K562 (cell line): ENCODE measurements at regions not wholly inside any gene's neighbourhood (a gene's known extent, or its start where the extent isn't known, plus 50 kb on each side); places are given as distances from the start of the nearest gene placed in this dataset.

Source experiments
- ATAC-seq: fragments of 200-7000 bp; cut with Tn5 transposase; 3 replicates; pipeline ENCODE4 v1.9.1; 2020; ENCODE audit warnings: moderate library complexity
- BruUV-seq: library from RNA; stranded (reverse); fragments of 400-500 nt; replicated peaks from 2 replicates; lab custom pipeline; 2021; lab: Mats Ljungman, UMichigan
- CTCF ChIA-PET: fragments of 300-600 bp; formaldehyde crosslinking; extraction: SDS; loops from one replicate; lab custom pipeline; 2021; ENCODE audit warnings: low intra/inter-chr PET ratio; lab: Yijun Ruan, JAX
- POLR2A ChIA-PET: fragments of 300-600, 350-650 bp; sonication (Branson Sonifier 250); formaldehyde crosslinking; extraction: SDS; loops from one replicate; lab custom pipeline; 2021; ENCODE audit warnings: antibody characterized with exemption, inconsistent platforms; lab: Yijun Ruan, JAX
- DNase-seq, 4 experiments: peaks; one replicate each; pipeline versions ENCODE4 v3.0.0 to v3.0.0-alpha.2; 2011 to 2018; ENCODE audit warnings: low spot score in 3 of 4, mixed read lengths in 3 of 4; ENCODE audit errors: extremely low read depth in 1 of 4
- FAIRE-seq: peaks from 2 replicates; lab custom pipeline; 2011; peaks lifted over from hg19 to GRCh38; lab: Jason Lieb, UNC
- H2AFZ ChIP-seq: 2 replicates; pipeline ENCODE4 v1.6.0; 2011; ENCODE audit warnings: low read depth, low read length, control low read depth, inconsistent platforms
- H3K27ac ChIP-seq: fragments of 200-600 bp; 3 replicates; pipeline ENCODE4 v1.8.0; 2011; ENCODE audit warnings: low read depth, mild to moderate bottlenecking, control low read depth, inconsistent platforms, low read length, moderate library complexity, mixed read lengths; ENCODE audit errors: extremely low read depth
- H3K27me3 ChIP-seq, 2 experiments: fragments of 300-600 bp in 1 of 2; 2 replicates in 1 of 2; 3 replicates in 1 of 2; pipeline versions ENCODE4 v1.6.0 to v1.8.0; 2011; ENCODE audit warnings: inconsistent platforms in 2 of 2, low read length in 2 of 2, mild to moderate bottlenecking in 1 of 2, mixed read lengths in 1 of 2, moderate library complexity in 1 of 2; ENCODE audit not compliant: control insufficient read depth in 2 of 2, insufficient read depth in 2 of 2
- H3K36me3 ChIP-seq: fragments of 300-600 bp; 3 replicates; pipeline ENCODE4 v1.8.0; 2011; ENCODE audit warnings: mild to moderate bottlenecking, low read length, inconsistent platforms; ENCODE audit not compliant: control insufficient read depth, insufficient read depth
- H3K4me1 ChIP-seq, 2 experiments: fragments of 200-600 bp in 1 of 2; replicated peaks in 1 of 2; 2 replicates in 1 of 2; 3 replicates in 1 of 2; pipeline versions ENCODE4 v1.5.1 to v1.8.0; 2011; ENCODE audit warnings: inconsistent platforms in 2 of 2, low read length in 2 of 2, mild to moderate bottlenecking in 1 of 2, mixed read lengths in 1 of 2, moderate library complexity in 1 of 2; ENCODE audit not compliant: control insufficient read depth in 2 of 2, insufficient read depth in 2 of 2
- H3K4me2 ChIP-seq: 2 replicates; pipeline ENCODE4 v1.6.1; 2011; ENCODE audit warnings: low read length, control low read depth, inconsistent platforms, mixed read lengths; ENCODE audit not compliant: insufficient read depth
- H3K4me3 ChIP-seq: fragments of 200-600 bp; sonication (generic), shearing (Covaris generic); 2 replicates; pipeline ENCODE4 v1.5.1; 2016; ENCODE audit warnings: control low read depth, inconsistent platforms
- H3K79me2 ChIP-seq: fragments of 200-600 bp; 3 replicates; pipeline ENCODE4 v1.8.0; 2011; ENCODE audit warnings: low read length, inconsistent platforms; ENCODE audit not compliant: control insufficient read depth, insufficient read depth
- H3K9ac ChIP-seq, 2 experiments: 2 replicates each; pipeline versions ENCODE4 v1.6.0 to v1.6.1; 2011; ENCODE audit warnings: low read depth in 2 of 2, low read length in 2 of 2, control low read depth in 1 of 2, inconsistent platforms in 1 of 2, mild to moderate bottlenecking in 1 of 2, mixed read lengths in 1 of 2; ENCODE audit not compliant: insufficient read depth in 1 of 2
- H3K9me1 ChIP-seq: one replicate; pipeline ENCODE4 v1.6.0; 2011; ENCODE audit warnings: inconsistent platforms, mild to moderate bottlenecking, low read length, moderate library complexity; ENCODE audit not compliant: control insufficient read depth, insufficient read depth
- H3K9me3 ChIP-seq: replicated peaks from 2 replicates; pipeline ENCODE4 v1.5.1; 2011; ENCODE audit warnings: low read depth, low read length, inconsistent platforms; ENCODE audit not compliant: control insufficient read depth, insufficient read depth
- H4K20me1 ChIP-seq: replicated peaks from 2 replicates; pipeline ENCODE4 v1.6.1; 2011; ENCODE audit warnings: low read length, inconsistent platforms, mixed read lengths; ENCODE audit not compliant: control insufficient read depth, insufficient read depth
- CHAMP1 ChIP-seq: fragments of 450-650 bp; IDR thresholded peaks from 2 replicates; pipeline ENCODE4 v1.6.1; 2016; ENCODE audit warnings: mild to moderate bottlenecking
- EWSR1 ChIP-seq: fragments of 450-650 bp; IDR thresholded peaks from 2 replicates; pipeline ENCODE4 v1.6.1; 2018; ENCODE audit warnings: borderline replicate concordance, mild to moderate bottlenecking, low read depth, moderate library complexity; ENCODE audit not compliant: partially characterized antibody
- GMEB1 ChIP-seq: fragments of 250-450 bp; sonication (Bioruptor Pico); IDR thresholded peaks from 2 replicates; pipeline ENCODE4 v1.4.0; 2020; ENCODE audit warnings: mild to moderate bottlenecking
- HIVEP1 ChIP-seq: fragments of 250-450 bp; sonication (Bioruptor Pico); IDR thresholded peaks from 2 replicates; pipeline ENCODE4 v1.4.0; 2020; ENCODE audit warnings: mild to moderate bottlenecking
- KAT2B ChIP-seq: IDR thresholded peaks from one replicate; pipeline ENCODE4 v1.6.1; 2012; ENCODE audit warnings: low read depth, mild to moderate bottlenecking, control low read depth, inconsistent platforms, low read length, moderate library complexity
- MCM7 ChIP-seq, 2 experiments: fragments of 450-650 bp; IDR thresholded peaks; 2 replicates each; pipeline ENCODE4 v1.6.1; 2016 to 2018
- NKRF ChIP-seq: fragments of 450-650 bp; IDR thresholded peaks from 2 replicates; pipeline ENCODE4 v1.6.1; 2016; ENCODE audit warnings: borderline replicate concordance
- NR4A1 ChIP-seq, 2 experiments: fragments of 250-450 bp in 1 of 2; fragments of 450-650 bp in 1 of 2; sonication (Bioruptor Pico) in 1 of 2; IDR thresholded peaks; 2 replicates each; pipeline versions ENCODE4 v1.4.0 to v1.6.1; 2016 to 2020; ENCODE audit warnings: mild to moderate bottlenecking in 2 of 2, missing compliant biosample characterization in 1 of 2, missing genetic modification characterization in 1 of 2, moderate library complexity in 1 of 2
- RCOR1 ChIP-seq, 2 experiments: IDR thresholded peaks; 2 replicates each; pipeline ENCODE4 v1.6.1; 2012; ENCODE audit warnings: low read depth in 2 of 2, low read length in 2 of 2, borderline replicate concordance in 1 of 2, improper control_type of control experiment in 1 of 2
- YY1 ChIP-seq, 3 experiments: IDR thresholded peaks; 2 replicates each; pipeline ENCODE4 v1.6.1; 2011; ENCODE audit warnings: low read length in 2 of 3, mild to moderate bottlenecking in 2 of 3, moderate library complexity in 2 of 3, borderline replicate concordance in 1 of 3, control low read depth in 1 of 3, low read depth in 1 of 3; ENCODE audit not compliant: insufficient read depth in 3 of 3, insufficient replicate concordance in 2 of 3, control insufficient read depth in 1 of 3, insufficient read length in 1 of 3; ENCODE audit errors: extremely low read depth in 1 of 3
- ZNF584 ChIP-seq: fragments of 200-800 bp; sonication (Bioruptor generic); IDR thresholded peaks from 2 replicates; pipeline ENCODE4 v1.6.1; 2016; ENCODE audit warnings: low read depth, mild to moderate bottlenecking, missing genetic modification characterization, missing compliant biosample characterization
- ZNF699 ChIP-seq: fragments of 250-450 bp; sonication (Bioruptor Pico); IDR thresholded peaks from 2 replicates; pipeline ENCODE4 v1.8.0; 2021; ENCODE audit warnings: mild to moderate bottlenecking, moderate library complexity; ENCODE audit not compliant: insufficient replicate concordance
- WGBS: fragments of 100-300 bp; shearing (Covaris generic); methylation state at CpG from one replicate; pipeline ENCODE4 v1.1.6; 2016; ENCODE audit warnings: low coverage, mixed read lengths; ENCODE audit not compliant: insufficient coverage; ENCODE audit errors: missing lambda C conversion rate; 5-methylcytosine and 5-hydroxymethylcytosine counted together
- in situ Hi-C: fragments of 300-500 bp; cut with MboI; formaldehyde crosslinking; loops from 4 replicates; pipeline ENCODE4 v1.15.0; 2018; ENCODE audit warnings: inconsistent platforms, mixed read lengths
- intact Hi-C: fragments of 100-400 bp; cut with micrococcal nuclease; formaldehyde crosslinking; loops from 2 replicates; pipeline ENCODE4 v1.14.2; 2022

- in situ Hi-C loops (no loop called here), intact Hi-C loops (no loop called here)
- Histone ChIP-seq H3K27ac (no peak overlapping the region), H4K20me1 (no peaks in the 10 kb centered on the region), H3K4me1 (peaks cover 13 to 32% of the 10 kb centered on the region in 2 experiments; a peak in 4 of 5 replicates), H3K9ac (no peak overlapping the region), H3K9me1 (no peaks in the 10 kb centered on the region), H3K79me2 (no peaks in the 10 kb centered on the region), H3K36me3 (no peaks in the 10 kb centered on the region), H3K4me2 (no peak overlapping the region), H3K27me3 (no peaks in the 10 kb centered on the region), H2AFZ (no peak overlapping the region), H3K9me3 (peaks cover 4% of the 10 kb centered on the region; the same call in 1 of the 2 replicates), H3K4me3 (no peak overlapping the region)
- BruUV-seq, result no TSS peak
- 83% methylated on average over 4 of the region's 4 CpGs for WGBS
- ChIA-PET CTCF (no interaction called here), POLR2A (no interaction called here)
- DNase-seq (no peak), ATAC-seq (no peak), FAIRE-seq (no peak)
- TF ChIP-seq NR4A1 (CRISPR knock-in tag; IDR thresholded peaks at IDR 0.05) (no peak), NR4A1 (tag; IDR thresholded peaks at IDR 0.05) (peak; percentile 62; the same call in 1 of the 2 replicates), ZNF584 (CRISPR knock-in tag) (no peak), NKRF (no peak), YY1 (IDR thresholded peaks at IDR 0.05; ENCODE audit: borderline replicate concordance in 1 of 3, control insufficient read depth in 1 of 3, extremely low read depth in 1 of 3, insufficient read depth in 3 of 3, insufficient read length in 1 of 3, insufficient replicate concordance in 2 of 3, low read depth in 1 of 3, low read length in 2 of 3) (no peak), CHAMP1 (no peak), MCM7 (IDR thresholded peaks at IDR 0.05) (no peak), HIVEP1 (CRISPR knock-in tag) (no peak), KAT2B (no peak), RCOR1 (IDR thresholded peaks at IDR 0.05; ENCODE audit: borderline replicate concordance in 1 of 2, low read depth in 2 of 2, low read length in 2 of 2) (no peak), ZNF699 (no peak), EWSR1 (no peak), GMEB1 (no peak)
Observed at GRCh38 chr7:106451171-106451570, 166.4 kb upstream of the NAMPT start.
